ENCODE measurements at regions not wholly inside any gene's neighbourhood (a gene's known extent, or its start where the extent isn't known, plus 50 kb on each side); places are given as distances from the start of the nearest gene placed in this dataset.

- no peak overlapping the region for H3K4me3 ChIP-seq (ENCODE audit: low read depth, low read length)
- TF ChIP-seq, protein P1, sequence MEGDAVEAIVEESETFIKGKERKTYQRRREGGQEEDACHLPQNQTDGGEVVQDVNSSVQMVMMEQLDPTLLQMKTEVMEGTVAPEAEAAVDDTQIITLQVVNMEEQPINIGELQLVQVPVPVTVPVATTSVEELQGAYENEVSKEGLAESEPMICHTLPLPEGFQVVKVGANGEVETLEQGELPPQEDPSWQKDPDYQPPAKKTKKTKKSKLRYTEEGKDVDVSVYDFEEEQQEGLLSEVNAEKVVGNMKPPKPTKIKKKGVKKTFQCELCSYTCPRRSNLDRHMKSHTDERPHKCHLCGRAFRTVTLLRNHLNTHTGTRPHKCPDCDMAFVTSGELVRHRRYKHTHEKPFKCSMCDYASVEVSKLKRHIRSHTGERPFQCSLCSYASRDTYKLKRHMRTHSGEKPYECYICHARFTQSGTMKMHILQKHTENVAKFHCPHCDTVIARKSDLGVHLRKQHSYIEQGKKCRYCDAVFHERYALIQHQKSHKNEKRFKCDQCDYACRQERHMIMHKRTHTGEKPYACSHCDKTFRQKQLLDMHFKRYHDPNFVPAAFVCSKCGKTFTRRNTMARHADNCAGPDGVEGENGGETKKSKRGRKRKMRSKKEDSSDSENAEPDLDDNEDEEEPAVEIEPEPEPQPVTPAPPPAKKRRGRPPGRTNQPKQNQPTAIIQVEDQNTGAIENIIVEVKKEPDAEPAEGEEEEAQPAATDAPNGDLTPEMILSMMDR (IDR thresholded peaks at IDR 0.05; ENCODE audit: low read depth, low read length) = no peak
Measured at GRCh38 chr3:117117188-117117936, 407.8 kb downstream of the TUSC7 start.

GRCh38 chr3:117118604-117119003, 409.0 kb downstream of the TUSC7 start:
- no peak overlapping the region for H3K4me3 ChIP-seq (ENCODE audit: low read depth, low read length)
- TF ChIP-seq, protein P1 (IDR thresholded peaks at IDR 0.05; ENCODE audit: low read depth, low read length) = no peak

DNA sequence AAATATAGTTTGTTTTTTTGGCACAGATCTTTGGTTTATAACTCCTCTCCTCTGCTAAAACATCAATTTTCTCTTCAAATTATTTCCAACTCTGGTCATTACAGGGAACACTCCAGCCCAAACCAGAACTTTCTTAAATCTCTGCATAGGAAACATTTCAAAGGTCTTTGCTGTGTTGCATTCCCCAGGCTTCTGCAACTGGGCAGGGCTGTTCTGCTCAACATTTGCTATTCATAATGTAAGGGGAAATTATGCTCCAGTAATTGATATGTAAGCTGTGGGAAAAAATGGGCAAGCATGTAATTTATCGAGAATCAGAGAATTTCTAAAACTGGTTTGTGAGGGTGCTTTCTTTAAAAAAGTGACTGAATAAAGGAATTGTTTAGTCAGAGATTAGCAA, 410.4 kb downstream of the TUSC7 start:
- TF ChIP-seq, protein P1 (IDR thresholded peaks at IDR 0.05; ENCODE audit: low read depth, low read length) = no peak
- no peak overlapping the region for H3K4me3 ChIP-seq (ENCODE audit: low read depth, low read length)

GRCh38 chr3:117122609-117123008, 413.0 kb downstream of the TUSC7 start:
- TF ChIP-seq, protein P1 (IDR thresholded peaks at IDR 0.05; ENCODE audit: low read depth, low read length) = no peak
- no peak overlapping the region for H3K4me3 ChIP-seq (ENCODE audit: low read depth, low read length)

DNA sequence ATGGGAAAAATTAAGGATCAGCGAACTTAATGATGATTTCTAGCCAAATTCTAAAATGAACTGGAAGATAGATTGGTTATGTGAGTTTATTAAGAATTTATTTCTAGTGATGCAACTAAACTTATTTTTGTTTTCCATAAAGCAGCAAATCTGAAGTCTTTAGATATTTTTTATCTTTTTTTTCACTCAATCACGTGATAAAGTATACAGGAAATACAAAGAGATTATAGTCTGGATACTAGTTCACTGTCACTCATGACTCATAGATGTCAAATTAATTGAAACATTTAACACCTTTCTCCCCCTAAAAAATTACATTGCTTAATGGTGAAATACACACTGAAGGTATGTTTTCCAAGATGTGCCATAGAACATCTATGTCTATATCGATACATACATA, 416.9 kb downstream of the TUSC7 start:
- TF ChIP-seq, protein P1 (IDR thresholded peaks at IDR 0.05; ENCODE audit: low read depth, low read length) = no peak
- H3K4me3 ChIP-seq (ENCODE audit: low read depth, low read length) = no peak overlapping the region

- no peak overlapping the region for H3K4me3 ChIP-seq (ENCODE audit: low read depth, low read length)
- TF ChIP-seq, protein P1 (IDR thresholded peaks at IDR 0.05; ENCODE audit: low read depth, low read length) = no peak
Measured at GRCh38 chr3:117126946-117127546, 417.5 kb downstream of the TUSC7 start.

DNA sequence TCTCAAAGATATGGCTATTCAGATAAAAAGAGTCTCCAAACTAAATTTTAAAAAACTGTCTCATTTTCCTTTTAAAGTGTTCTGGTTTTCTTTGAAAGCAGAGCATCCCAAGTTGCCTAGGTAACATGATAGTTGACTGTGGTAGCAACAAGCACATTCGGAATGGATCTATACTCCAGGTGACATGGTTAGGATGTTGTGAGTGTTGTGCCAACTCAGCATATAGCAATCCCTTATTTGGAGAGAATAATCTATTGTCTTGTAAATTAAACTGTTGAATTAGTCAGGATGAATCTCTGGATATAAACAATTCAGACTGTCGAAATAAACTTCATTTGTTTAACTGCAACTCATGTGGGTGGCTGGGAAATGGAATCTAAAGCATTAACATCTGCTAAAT, 418.6 kb downstream of the TUSC7 start:
- TF ChIP-seq, protein P1 (IDR thresholded peaks at IDR 0.05; ENCODE audit: low read depth, low read length) = no peak
- H3K4me3 ChIP-seq (ENCODE audit: low read depth, low read length) = no peak overlapping the region

All from WI38 (cell line).